HEK293T (cell line): ENCODE measurements at regions not wholly inside any gene's neighbourhood (a gene's known extent, or its start where the extent isn't known, plus 50 kb on each side); places are given as distances from the start of the nearest gene placed in this dataset.

Experiments
- BHLHE40 ChIP-seq: fragments of 450-650 bp; IDR thresholded peaks from 2 replicates; pipeline ENCODE4 v1.6.1; 2016; ENCODE audit warnings: mild to moderate bottlenecking, moderate library complexity, borderline replicate concordance
- FOXK2 ChIP-seq: fragments of 450-650 bp; IDR thresholded peaks from 2 replicates; pipeline ENCODE4 v1.6.1; 2016; ENCODE audit warnings: mild to moderate bottlenecking
- FOXM1 ChIP-seq: fragments of 450-650 bp; IDR thresholded peaks from 2 replicates; pipeline ENCODE4 v1.6.1; 2017; ENCODE audit warnings: mild to moderate bottlenecking, borderline replicate concordance
- HDGF ChIP-seq: fragments of 450-650 bp; IDR thresholded peaks from 2 replicates; pipeline ENCODE4 v1.6.1; 2017; ENCODE audit warnings: antibody characterized with exemption, borderline replicate concordance
- L3MBTL2 ChIP-seq: fragments of 450-650 bp; conservative IDR thresholded peaks from 2 replicates; pipeline ENCODE4 v1.6.1; 2016; ENCODE audit warnings: mild to moderate bottlenecking
- NFRKB ChIP-seq: fragments of 450-650 bp; IDR thresholded peaks from 2 replicates; pipeline ENCODE4 v1.6.1; 2016; ENCODE audit warnings: mild to moderate bottlenecking, moderate library complexity
- SP1 ChIP-seq: fragments of 450-650 bp; IDR thresholded peaks from 2 replicates; pipeline ENCODE4 v1.6.1; 2017
- SUZ12 ChIP-seq: fragments of 450-650 bp; IDR thresholded peaks from 2 replicates; pipeline ENCODE4 v1.6.1; 2016; ENCODE audit warnings: mild to moderate bottlenecking
- ZNF384 ChIP-seq: fragments of 450-650 bp; IDR thresholded peaks from 2 replicates; pipeline ENCODE4 v1.6.1; 2016

GRCh38 chr2:75290600-75291150, 91.4 kb upstream of the TACR1 start:
- no peak for TF ChIP-seq FOXK2
- TF ChIP-seq HDGF = no peak
- no peak for TF ChIP-seq SUZ12
- TF ChIP-seq FOXM1 = no peak
- no peak for TF ChIP-seq NFRKB
- TF ChIP-seq SP1 = no peak
- TF ChIP-seq BHLHE40 = no peak
- TF ChIP-seq ZNF384 = no peak
- TF ChIP-seq L3MBTL2 = no peak
